ENCODE measurements at regions not wholly inside any gene's neighbourhood (a gene's known extent, or its start where the extent isn't known, plus 50 kb on each side); places are given as distances from the start of the nearest gene placed in this dataset.

GRCh38 chr13:84050536-84050935 is 168.3 kb upstream of the SLITRK1 start:
- TF ChIP-seq CTCF (IDR thresholded peaks at IDR 0.05; ENCODE audit: poor library complexity), result no peak
- no peak for TF ChIP-seq EZH2 (IDR thresholded peaks at IDR 0.05; ENCODE audit: borderline replicate concordance)
- TF ChIP-seq EZH2phosphoT487 (IDR thresholded peaks at IDR 0.05; ENCODE audit: low read depth, severe bottlenecking, unreplicated experiment), result no peak
